GOT3 (cell line): ENCODE measurements at regions not wholly inside any gene's neighbourhood (a gene's known extent, or its start where the extent isn't known, plus 50 kb on each side); places are given as distances from the start of the nearest gene placed in this dataset.

Source experiments
- DNase-seq: peaks from one replicate; lab custom pipeline; 2025; ENCODE audit warnings: mixed read lengths; lab: John Stamatoyannopoulos, UW

DNA sequence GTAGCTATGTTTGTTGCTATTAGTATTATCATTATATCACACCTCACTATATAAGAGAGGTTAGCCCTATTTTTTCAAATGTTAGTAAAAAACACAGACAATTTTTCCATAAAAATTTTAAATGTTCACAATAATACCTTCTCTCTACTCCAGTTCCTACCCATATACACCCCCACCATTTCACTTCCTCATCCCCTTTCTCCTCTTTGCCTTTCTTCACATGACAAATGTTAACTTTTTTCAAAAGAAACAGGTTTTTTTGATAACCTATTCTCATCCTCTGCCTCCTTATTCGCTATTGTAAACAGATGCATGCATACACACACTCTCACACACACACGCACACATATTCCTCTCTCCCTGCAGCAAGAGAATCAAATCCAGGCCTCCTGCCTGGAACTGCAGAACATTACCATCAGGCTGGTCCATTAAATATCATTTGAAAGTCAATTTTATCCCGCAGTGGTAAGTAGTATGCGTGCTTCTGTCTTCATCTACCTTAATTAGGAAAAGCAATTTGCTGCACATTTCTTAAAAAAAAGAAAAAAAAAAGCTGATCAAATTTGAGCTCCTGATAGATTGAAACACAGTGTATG is 55.5 kb downstream of the MID1IP1 start:
- DNase-seq, result no peak

DNA sequence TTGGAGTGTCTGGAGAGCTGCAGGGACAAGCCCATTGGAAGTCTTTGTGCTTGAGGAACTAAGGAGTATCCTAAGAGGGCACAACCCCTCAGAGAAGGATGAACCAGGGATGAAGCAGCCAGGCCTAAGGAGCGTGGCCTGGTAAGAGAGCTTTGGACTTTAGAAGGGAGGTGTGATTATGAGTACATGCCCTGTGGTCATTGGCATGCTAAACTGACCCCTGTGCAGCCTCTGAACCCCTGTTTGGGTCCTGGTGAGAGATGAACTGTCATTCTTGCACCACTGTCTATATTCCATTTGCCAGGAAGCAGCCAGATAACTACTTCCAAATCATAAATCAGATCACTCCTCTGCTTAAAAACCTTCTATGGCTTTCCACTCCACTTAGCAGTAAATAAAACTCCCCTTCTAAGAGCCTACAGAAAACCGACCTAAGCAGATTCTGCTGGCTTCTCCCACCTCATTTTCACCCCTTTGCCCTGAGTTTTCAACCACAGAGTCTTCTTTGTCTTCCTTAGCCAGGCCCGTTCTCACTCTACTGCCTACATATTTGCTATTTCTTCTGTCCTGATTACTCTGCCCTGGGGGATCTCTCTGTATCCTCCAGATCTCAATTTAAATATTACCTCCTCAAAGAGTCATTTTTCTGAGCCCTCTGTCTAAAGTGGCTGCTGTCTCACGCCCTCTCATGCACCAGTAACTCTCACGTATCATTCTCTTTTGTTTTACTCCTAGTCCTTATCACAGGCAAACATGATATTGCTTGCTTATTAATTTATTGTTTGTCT is 56.7 kb downstream of the MID1IP1 start:
- no peak for DNase-seq

DNA sequence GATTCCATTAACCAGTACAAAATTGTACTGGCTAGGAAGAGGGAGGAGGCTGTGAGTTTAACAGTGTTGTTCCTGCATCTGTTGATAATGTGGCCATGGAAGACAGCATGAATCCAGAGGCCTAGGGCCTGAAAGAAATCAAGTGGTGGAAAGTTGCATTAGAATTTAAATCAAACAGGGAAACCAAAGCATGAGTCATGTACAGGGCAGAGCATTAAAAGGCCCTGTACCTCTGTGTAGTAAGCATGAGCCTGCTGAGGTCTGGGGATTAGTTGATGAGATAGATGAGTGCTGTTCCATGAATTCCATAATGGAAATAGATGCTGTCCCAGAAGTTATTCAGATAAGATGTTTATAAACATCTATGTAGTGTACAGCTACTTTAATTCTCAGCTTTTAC is 58.3 kb downstream of the MID1IP1 start:
- DNase-seq, result no peak

DNA sequence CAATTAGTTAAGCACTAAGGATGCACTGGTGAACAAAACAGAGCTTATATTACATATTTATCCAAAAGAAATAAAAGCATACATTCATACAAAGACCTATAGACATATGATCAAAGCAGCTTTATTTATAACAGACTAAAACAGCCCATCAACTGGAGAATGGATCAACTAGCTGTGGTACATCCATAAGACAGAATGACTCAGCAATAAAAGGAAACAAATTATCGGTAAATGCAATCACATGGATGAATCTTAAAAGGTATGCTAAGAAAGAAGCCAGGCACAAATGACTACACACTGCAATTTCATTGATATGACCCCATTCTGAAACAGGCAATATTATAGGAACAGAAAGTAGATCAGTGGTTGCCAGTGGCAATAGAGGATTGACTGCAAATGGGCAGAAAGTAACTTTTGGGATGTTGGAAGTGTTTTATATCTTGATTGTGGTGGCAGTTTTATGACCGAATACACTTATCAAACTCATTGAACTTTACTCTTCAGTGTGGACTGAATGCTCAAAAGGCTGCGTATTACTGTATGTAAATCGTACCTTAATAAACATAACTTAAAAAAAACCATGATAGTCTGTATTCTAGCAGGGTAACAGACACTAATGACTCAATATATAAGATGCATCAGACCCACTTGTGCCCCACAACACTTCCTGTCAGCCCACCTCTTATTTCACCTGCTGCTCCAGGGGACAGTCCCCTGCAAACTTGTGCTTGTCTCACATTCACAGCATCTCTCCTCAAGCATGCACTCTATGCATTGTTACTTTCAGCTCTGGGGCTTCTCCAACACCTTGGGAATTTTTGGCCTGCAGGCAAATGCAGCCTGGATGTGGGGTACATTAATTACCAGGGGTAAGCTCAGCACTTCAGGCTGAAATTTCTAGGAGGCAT is 59.1 kb downstream of the MID1IP1 start:
- DNase-seq, result no peak

DNA sequence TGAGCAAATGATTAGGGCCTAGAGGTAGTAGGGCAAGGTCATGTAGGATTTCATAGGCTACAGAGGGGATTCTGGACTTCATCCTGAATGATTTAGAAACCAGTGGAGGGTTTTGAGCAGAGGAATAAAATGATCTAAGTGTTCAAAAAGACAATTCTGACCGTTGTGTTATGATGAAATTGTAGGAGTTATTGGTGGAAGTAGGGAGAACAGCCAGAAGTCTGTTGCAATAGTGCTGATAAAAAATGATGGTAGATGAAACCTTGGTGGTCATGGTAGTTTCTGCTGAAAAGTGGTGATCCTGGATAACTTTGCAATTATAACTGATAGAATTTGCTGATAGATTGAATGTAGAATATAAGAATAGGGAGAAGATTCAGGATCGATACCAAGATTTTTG is 60.2 kb downstream of the MID1IP1 start:
- DNase-seq, result no peak

DNA sequence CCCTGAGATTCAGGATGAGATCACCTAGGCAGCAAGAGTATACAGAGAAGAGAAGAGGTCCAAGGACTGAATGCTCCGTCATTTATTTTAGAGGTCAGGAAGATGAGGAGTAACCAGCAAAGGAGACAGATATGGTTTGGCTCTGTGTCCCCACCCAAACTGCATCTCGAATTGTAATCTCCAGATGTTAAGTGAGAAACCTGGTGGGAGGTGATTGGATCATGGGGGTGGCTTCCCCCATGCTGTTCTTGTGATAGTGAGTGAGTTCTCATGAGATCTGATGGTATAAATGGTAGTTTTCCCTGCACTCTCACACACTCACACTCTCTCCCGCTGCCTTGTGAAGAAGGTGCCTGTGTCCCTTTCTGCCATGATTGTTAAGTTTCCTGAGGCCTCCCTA is 60.8 kb downstream of the MID1IP1 start:
- DNase-seq, result no peak

DNA sequence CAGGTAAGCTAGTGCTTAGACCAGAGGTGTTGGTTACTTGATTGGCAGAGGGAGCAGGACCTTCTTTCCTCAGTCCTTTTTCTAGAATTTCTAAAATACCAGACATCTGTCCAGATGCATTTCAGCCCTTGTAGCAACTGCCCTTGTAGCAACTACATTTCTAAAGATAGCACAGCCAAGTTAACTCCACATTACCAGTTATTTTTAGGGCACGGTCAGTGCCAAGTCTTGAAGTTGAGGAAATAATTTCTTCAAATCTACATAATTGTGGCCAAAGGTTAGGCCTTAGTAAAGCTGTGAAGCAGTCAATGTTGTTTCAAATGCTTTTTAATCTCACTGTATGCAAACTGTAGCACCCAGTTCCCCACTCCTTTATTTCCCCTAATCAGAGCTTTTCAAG is 62.9 kb downstream of the MID1IP1 start:
- DNase-seq, result no peak

DNA sequence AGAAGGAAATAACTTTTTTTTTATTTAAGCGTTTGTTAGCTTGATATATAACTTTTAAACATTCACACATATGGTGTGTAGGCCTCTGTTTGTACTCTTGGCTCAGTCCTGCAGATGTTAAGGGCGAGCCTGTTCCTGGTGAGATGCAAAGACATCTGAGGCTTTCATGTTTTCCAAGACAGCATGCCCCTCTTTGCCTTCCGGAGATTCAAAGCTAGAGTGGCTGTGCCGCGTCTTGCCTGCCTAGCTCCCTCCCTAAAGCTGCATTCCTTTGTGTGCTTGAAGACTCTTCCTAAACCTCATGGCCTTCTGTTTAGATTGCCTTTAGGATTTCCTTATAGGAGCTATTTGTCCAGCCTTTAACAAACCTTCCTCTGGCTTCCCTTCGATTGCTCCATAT is 67.1 kb downstream of the MID1IP1 start:
- DNase-seq, result no peak

DNA sequence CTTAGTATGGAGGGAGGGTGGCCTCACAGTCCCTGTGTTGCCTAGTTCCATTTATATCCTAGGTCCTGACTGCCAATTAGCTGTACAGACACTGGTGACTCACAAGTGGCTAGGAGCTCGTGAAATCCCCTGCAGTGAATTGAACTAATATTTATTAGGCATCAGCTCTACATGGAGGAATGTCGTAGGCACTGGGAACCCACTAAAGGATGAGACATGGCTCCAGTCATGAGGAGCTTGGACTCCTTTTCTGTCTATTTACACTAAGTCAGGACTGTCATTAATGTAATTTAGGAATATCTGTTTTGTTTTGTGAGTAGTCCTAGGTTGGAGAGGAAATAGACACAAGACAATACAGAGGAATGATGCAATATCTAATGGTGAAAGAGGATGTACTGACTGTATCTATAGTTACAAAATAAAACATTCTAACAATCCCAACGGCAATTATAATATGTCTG is 67.7 kb downstream of the MID1IP1 start:
- no peak for DNase-seq

DNA sequence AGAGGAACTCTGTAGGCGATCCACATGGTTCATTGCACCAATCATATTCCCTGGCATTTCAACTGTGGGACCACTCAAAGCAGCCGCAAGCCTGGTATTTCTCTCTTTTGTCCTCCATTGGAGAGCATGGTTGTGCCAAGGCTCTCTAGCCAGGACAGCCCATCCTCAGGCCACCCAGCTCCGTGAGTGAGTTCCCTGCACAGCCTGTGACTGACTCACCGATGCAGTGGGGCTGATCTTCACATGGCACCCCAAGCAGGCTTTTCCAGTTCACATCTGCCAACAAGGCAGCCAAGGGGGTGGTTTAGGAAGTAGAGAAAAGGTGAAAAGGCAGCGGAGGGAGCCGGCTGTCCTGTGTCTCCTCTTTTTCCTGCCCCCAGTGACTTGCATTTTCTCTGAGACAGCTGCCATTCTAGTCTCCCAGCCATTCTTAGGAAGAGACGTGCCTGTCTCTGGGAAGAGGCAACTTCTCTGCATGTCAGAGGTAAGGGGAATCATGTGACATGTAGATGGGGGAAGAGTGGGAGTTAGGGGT is 69.2 kb downstream of the MID1IP1 start:
- no peak for DNase-seq

DNA sequence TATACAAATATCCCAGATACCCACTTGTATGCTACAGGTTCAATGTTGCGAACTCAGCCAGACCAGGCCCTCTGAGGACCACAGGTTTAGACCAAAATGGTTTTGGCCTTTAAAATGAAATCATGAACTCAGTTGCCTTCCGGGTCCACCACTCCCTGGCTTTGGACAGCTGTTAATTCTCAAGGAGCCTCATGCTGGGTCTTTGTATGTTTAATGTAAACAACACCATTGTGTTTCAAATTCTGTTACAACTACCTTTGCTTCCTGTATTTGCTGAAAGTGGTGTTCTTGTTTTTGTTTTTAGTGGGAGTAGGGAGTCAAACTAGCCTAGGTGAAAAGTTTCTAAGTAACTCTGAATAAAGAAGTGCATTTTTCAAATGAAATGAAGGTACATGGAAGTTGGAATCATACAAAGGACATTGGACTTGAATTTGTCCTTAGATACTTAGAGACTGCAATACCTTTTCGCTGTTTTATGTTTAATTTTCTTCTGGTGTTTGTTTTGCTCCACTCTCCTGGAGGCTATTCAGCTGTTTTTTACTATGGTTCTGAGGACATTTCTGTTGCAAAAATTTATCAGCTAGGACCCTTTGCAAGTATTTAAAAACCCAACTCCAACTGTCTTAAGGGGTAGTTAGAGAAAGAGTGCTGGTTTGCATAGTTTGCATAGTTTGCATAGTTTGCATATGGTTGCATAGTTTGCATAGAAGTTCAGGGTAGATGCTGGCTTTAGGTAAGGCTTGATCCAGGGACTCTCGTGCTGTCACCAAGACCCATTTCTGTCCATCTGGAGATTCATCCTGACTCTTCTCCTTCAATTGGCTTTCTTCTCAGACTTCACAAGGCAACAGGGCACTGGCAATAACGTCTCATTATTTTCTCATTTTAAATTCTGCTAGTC is 70.1 kb downstream of the MID1IP1 start:
- no peak for DNase-seq

DNA sequence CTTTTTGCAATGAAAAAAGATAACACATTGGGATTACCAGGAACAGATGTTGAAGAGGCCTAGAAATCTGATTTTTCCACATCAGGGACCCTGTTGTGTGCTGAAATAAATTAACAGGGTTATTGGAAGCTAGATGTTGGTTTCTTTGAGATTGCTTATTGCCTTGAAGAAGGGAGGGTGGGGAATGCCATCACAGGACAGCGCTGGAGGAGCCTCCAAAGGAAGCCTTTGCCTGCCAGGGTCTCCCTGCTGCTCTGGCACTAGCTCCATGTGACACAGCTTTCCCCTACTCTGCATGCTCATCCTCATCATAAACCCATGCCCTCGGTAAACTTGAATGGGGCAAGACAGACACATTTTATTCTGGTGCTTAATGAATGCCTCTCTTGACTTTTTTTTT is 76.1 kb downstream of the MID1IP1 start:
- DNase-seq, result no peak

DNA sequence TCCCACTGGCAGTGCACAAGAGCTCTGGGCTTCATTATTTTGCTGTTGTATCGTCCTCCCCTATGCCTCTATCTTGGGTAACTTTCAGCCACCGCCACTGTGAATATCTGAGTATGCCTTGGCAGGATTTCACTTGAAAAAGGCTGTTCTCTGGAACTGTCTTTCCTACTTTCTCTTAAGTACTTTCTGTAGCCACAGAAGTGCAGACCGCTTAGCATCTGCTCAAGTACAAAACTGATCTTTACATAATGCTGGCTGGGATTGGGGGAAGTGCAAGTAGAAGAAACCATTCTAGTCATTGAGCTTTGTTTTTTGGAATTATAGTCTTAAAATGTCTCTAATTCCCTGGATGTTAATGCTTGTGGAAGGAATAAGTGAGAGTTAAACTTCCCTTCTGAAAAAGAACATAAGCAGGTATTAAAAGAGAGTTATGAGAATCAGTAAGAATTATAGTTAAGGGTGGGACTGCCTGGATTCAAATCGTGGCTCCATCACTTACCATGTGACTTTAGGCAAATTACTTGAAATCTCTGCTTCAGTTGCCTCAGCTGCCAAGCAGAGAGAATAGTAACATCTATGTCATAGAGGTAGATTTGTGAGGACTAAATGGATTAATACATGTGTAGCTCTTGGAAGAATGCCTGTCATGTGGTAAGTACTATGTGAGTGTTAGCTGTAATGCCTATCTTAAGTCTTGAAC is 77.5 kb downstream of the MID1IP1 start:
- no peak for DNase-seq

DNA sequence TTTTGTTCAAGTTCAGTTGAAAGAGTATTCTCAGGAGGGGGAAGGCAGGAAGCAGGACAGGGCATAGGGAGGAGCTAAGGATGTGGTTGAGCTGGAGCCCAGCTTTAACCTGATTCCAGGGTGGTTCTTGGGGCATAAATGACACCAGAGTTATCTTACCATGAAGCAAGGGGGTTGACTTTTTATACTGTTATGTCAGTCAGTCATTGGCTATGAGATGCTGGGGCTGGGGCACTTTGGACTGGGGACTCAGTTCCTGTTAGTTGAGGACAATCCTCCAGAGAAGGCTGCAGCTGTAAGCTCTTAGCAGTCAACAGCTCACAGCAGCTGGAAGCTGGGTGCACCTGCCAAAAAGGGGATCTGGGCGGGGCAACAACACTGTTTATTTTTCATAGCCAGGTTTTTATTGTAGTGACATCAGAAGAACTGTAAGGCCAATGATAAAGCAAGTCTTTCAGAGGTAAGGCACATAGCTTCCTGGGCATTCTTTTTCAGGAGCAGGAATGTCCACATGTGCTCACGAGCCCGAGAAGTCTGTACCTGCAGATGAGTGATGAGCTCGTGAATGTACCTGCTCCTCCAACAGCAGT is 78.5 kb downstream of the MID1IP1 start:
- no peak for DNase-seq

DNA sequence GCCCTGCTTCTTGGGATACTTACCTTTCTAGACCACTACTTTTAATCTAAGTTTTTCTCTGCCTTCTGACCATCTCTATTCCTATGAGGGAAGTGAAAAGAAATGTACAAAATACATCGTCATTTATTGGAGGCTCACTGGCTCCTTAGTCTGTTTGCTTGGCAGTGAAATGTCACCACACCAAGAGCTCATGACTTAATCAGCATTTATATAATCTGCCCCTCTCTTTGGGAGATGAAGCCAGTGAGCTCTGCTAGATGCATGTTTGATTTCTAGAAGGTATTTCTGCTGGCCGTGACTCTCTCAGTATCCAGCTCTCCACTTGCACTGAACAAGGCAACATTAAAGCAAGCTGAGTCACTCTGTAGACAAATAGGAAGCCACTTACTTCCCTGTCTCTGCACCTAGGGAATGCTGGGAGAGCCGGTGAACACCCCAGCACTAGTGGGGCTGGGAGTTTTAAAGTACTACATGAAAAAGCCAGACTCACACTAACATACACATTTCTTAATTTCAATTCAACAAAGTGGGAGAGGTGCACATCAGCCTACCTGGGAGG is 79.1 kb downstream of the MID1IP1 start:
- no peak for DNase-seq

DNA sequence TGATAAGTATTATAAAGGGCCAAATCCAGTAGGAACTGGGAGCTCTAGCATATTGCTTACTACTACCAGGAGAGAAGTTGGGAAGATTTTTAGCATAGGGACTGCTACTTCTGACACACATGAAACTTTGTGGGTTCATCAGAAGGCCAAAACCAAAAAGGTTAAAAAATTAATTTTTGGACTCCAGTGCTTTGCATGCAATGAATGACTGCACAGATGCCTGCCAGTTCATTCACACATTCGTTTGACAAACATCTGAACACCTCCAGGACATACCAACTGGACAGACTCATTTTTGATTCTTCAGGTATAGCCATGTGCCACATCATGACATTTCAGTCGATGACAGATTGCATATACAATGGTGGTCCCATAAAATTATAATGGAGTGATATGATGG is 79.8 kb downstream of the MID1IP1 start:
- no peak for DNase-seq

DNA sequence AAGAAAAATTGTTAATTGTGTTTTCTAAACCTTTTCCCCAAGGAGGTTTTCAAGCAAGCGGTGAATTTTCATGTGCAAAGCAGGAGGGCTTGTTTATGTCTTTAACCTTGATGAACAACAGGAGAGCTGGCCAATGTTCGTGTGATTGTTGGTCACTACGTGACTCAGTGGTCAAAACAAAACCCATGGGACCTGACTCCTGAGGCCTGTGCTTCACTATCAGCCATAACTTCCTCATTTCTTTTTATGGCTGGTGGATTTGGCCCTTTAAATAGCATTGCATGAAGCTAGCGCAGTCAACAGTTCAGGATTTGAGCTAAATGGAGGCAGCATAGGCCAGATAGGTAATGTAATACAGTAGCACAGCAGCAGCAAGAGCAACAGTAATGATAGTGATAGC is 80.5 kb downstream of the MID1IP1 start:
- DNase-seq, result no peak

DNA sequence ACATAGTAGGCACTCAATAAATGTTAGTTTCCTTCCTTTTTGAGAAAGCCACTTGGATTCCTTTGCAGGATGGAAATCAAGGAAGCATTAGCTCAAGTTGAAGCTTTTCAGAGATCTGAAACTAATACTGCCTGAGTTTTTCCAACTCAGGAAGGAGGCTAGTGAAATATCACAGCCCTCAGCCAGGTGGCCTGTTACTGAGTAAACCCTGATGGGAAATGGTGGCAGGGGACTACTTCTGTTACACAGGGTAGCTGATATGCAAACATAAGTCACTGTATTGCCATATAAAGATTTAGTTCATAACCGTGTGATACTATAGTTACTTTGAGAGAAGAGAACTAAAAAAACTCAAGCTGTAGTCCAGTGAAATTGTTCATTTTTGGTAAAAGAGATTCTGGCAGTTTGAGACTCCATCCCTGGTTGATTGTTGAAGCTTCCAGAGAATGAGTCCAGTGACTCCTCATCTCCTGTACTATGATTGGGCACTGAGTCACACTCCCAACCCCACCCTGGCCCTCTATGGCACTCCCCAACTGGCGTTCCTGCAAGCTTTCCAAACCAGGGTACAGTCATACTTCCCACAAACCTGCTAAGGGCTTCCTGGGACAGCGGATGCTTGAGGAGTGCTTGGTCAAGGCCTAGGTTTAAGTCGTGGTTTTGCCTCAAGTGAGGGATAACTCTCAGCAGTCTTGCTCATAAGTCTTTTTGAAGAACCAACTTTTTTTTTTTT is 81.8 kb downstream of the MID1IP1 start:
- DNase-seq, result peak; percentile 49

DNA sequence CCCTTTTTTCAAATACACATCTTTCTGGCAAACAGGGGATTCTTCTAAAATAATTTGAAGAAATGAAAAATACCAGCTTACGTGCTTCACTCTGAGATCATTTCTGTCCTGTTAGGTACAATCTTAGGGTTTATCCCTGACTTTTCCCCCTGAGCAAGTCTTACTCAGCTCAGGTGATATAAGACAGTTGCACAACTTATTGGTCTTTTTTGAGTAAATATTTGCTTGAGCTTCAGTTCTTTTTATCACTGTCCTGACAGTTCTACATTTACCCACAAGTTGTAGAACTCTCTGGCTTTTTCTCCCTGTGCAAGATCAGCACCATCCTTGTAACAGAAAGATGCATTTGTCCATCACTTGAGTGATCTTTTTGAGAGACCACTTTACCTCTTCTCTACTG is 84.9 kb downstream of the MID1IP1 start:
- DNase-seq, result no peak
